K562 (cell line): ENCODE measurements at regions not wholly inside any gene's neighbourhood (a gene's known extent, or its start where the extent isn't known, plus 50 kb on each side); places are given as distances from the start of the nearest gene placed in this dataset.

Source experiments
- ATAC-seq: fragments of 200-7000 bp; cut with Tn5 transposase; 3 replicates; pipeline ENCODE4 v1.9.1; 2020; ENCODE audit warnings: moderate library complexity
- BruUV-seq: library from RNA; stranded (reverse); fragments of 400-500 nt; replicated peaks from 2 replicates; lab custom pipeline; 2021; lab: Mats Ljungman, UMichigan
- CTCF ChIA-PET: fragments of 300-600 bp; formaldehyde crosslinking; extraction: SDS; loops from one replicate; lab custom pipeline; 2021; ENCODE audit warnings: low intra/inter-chr PET ratio; lab: Yijun Ruan, JAX
- POLR2A ChIA-PET: fragments of 300-600, 350-650 bp; sonication (Branson Sonifier 250); formaldehyde crosslinking; extraction: SDS; loops from one replicate; lab custom pipeline; 2021; ENCODE audit warnings: antibody characterized with exemption, inconsistent platforms; lab: Yijun Ruan, JAX
- DNase-seq, 4 experiments: peaks; one replicate each; pipeline versions ENCODE4 v3.0.0 to v3.0.0-alpha.2; 2011 to 2018; ENCODE audit warnings: low spot score in 3 of 4, mixed read lengths in 3 of 4; ENCODE audit errors: extremely low read depth in 1 of 4
- FAIRE-seq: peaks from 2 replicates; lab custom pipeline; 2011; peaks lifted over from hg19 to GRCh38; lab: Jason Lieb, UNC
- H2AFZ ChIP-seq: 2 replicates; pipeline ENCODE4 v1.6.0; 2011; ENCODE audit warnings: low read depth, low read length, control low read depth, inconsistent platforms
- H3K27ac ChIP-seq: fragments of 200-600 bp; 3 replicates; pipeline ENCODE4 v1.8.0; 2011; ENCODE audit warnings: low read depth, mild to moderate bottlenecking, control low read depth, inconsistent platforms, low read length, moderate library complexity, mixed read lengths; ENCODE audit errors: extremely low read depth
- H3K27me3 ChIP-seq, 2 experiments: fragments of 300-600 bp in 1 of 2; 2 replicates in 1 of 2; 3 replicates in 1 of 2; pipeline versions ENCODE4 v1.6.0 to v1.8.0; 2011; ENCODE audit warnings: inconsistent platforms in 2 of 2, low read length in 2 of 2, mild to moderate bottlenecking in 1 of 2, mixed read lengths in 1 of 2, moderate library complexity in 1 of 2; ENCODE audit not compliant: control insufficient read depth in 2 of 2, insufficient read depth in 2 of 2
- H3K36me3 ChIP-seq: fragments of 300-600 bp; 3 replicates; pipeline ENCODE4 v1.8.0; 2011; ENCODE audit warnings: mild to moderate bottlenecking, low read length, inconsistent platforms; ENCODE audit not compliant: control insufficient read depth, insufficient read depth
- H3K4me1 ChIP-seq, 2 experiments: fragments of 200-600 bp in 1 of 2; replicated peaks in 1 of 2; 2 replicates in 1 of 2; 3 replicates in 1 of 2; pipeline versions ENCODE4 v1.5.1 to v1.8.0; 2011; ENCODE audit warnings: inconsistent platforms in 2 of 2, low read length in 2 of 2, mild to moderate bottlenecking in 1 of 2, mixed read lengths in 1 of 2, moderate library complexity in 1 of 2; ENCODE audit not compliant: control insufficient read depth in 2 of 2, insufficient read depth in 2 of 2
- H3K4me2 ChIP-seq: 2 replicates; pipeline ENCODE4 v1.6.1; 2011; ENCODE audit warnings: low read length, control low read depth, inconsistent platforms, mixed read lengths; ENCODE audit not compliant: insufficient read depth
- H3K4me3 ChIP-seq: fragments of 200-600 bp; sonication (generic), shearing (Covaris generic); 2 replicates; pipeline ENCODE4 v1.5.1; 2016; ENCODE audit warnings: control low read depth, inconsistent platforms
- H3K79me2 ChIP-seq: fragments of 200-600 bp; 3 replicates; pipeline ENCODE4 v1.8.0; 2011; ENCODE audit warnings: low read length, inconsistent platforms; ENCODE audit not compliant: control insufficient read depth, insufficient read depth
- H3K9ac ChIP-seq, 2 experiments: 2 replicates each; pipeline versions ENCODE4 v1.6.0 to v1.6.1; 2011; ENCODE audit warnings: low read depth in 2 of 2, low read length in 2 of 2, control low read depth in 1 of 2, inconsistent platforms in 1 of 2, mild to moderate bottlenecking in 1 of 2, mixed read lengths in 1 of 2; ENCODE audit not compliant: insufficient read depth in 1 of 2
- H3K9me1 ChIP-seq: one replicate; pipeline ENCODE4 v1.6.0; 2011; ENCODE audit warnings: inconsistent platforms, mild to moderate bottlenecking, low read length, moderate library complexity; ENCODE audit not compliant: control insufficient read depth, insufficient read depth
- H3K9me3 ChIP-seq: replicated peaks from 2 replicates; pipeline ENCODE4 v1.5.1; 2011; ENCODE audit warnings: low read depth, low read length, inconsistent platforms; ENCODE audit not compliant: control insufficient read depth, insufficient read depth
- H4K20me1 ChIP-seq: replicated peaks from 2 replicates; pipeline ENCODE4 v1.6.1; 2011; ENCODE audit warnings: low read length, inconsistent platforms, mixed read lengths; ENCODE audit not compliant: control insufficient read depth, insufficient read depth
- BRCA1 ChIP-seq, 2 experiments: fragments of 450-650 bp in 1 of 2; sonication (generic) in 1 of 2; formaldehyde crosslinking in 1 of 2; IDR thresholded peaks; 2 replicates each; pipeline versions ENCODE4 v1.5.0 to v1.6.1; 2017 to 2020; ENCODE audit warnings: mild to moderate bottlenecking in 1 of 2, missing genetic modification reagents in 1 of 2
- E2F8 ChIP-seq: fragments of 450-650 bp; IDR thresholded peaks from 2 replicates; pipeline ENCODE4 v1.7.1; 2018; ENCODE audit warnings: mild to moderate bottlenecking, low read depth; ENCODE audit not compliant: partially characterized antibody
- ELF2 ChIP-seq: fragments of 250-450 bp; sonication (Bioruptor Pico); IDR thresholded peaks from 2 replicates; pipeline ENCODE4 v1.5.0; 2021; ENCODE audit warnings: mild to moderate bottlenecking
- NCOA1 ChIP-seq: fragments of 450-650 bp; IDR thresholded peaks from 2 replicates; pipeline ENCODE4 v1.6.1; 2016; ENCODE audit warnings: low read depth
- PATZ1 ChIP-seq: fragments of 250-450 bp; sonication (Bioruptor Pico); IDR thresholded peaks from 2 replicates; pipeline ENCODE4 v1.5.0; 2020; ENCODE audit warnings: mild to moderate bottlenecking, borderline replicate concordance
- ZNF695 ChIP-seq: fragments of 450-650 bp; formaldehyde crosslinking; IDR thresholded peaks from 2 replicates; pipeline ENCODE4 v1.4.0; 2020; ENCODE audit warnings: mild to moderate bottlenecking, moderate library complexity
- WGBS: fragments of 100-300 bp; shearing (Covaris generic); methylation state at CpG from one replicate; pipeline ENCODE4 v1.1.6; 2016; ENCODE audit warnings: low coverage, mixed read lengths; ENCODE audit not compliant: insufficient coverage; ENCODE audit errors: missing lambda C conversion rate; 5-methylcytosine and 5-hydroxymethylcytosine counted together
- in situ Hi-C: fragments of 300-500 bp; cut with MboI; formaldehyde crosslinking; loops from 4 replicates; pipeline ENCODE4 v1.15.0; 2018; ENCODE audit warnings: inconsistent platforms, mixed read lengths
- intact Hi-C: fragments of 100-400 bp; cut with micrococcal nuclease; formaldehyde crosslinking; loops from 2 replicates; pipeline ENCODE4 v1.14.2; 2022

- no peak overlapping the region for H3K27ac ChIP-seq
- H3K4me3 ChIP-seq, result no peak overlapping the region
- FAIRE-seq, result no peak
- in situ Hi-C loops, result no loop called here
- no peak overlapping the region for H3K9ac ChIP-seq
- no peak overlapping the region for H2AFZ ChIP-seq
- intact Hi-C loops, result no loop called here
- H3K9me1 ChIP-seq, result no peaks in the 10 kb centered on the region
- ChIA-PET POLR2A (no interaction called here), CTCF (no interaction called here)
- no peaks in the 10 kb centered on the region for H3K9me3 ChIP-seq
- H3K27me3 ChIP-seq, result no peaks in the 10 kb centered on the region
- no peaks in the 10 kb centered on the region for H3K36me3 ChIP-seq
- H3K4me2 ChIP-seq, result no peak overlapping the region
- DNase-seq, result no peak
- no peak for ATAC-seq
- H4K20me1 ChIP-seq, result no peaks in the 10 kb centered on the region
- TF ChIP-seq E2F8, result no peak
- no peak for TF ChIP-seq ZNF695 (CRISPR knock-in tag)
- no peak for TF ChIP-seq BRCA1 (IDR thresholded peaks at IDR 0.05)
- TF ChIP-seq BRCA1 (CRISPR knock-in tag; IDR thresholded peaks at IDR 0.05), result no peak
- no peak for TF ChIP-seq ELF2 (CRISPR knock-in tag)
- TF ChIP-seq PATZ1, result no peak
- TF ChIP-seq NCOA1, result no peak
- WGBS, result 0% methylated on average over 9 of the region's 10 CpGs
- H3K79me2 ChIP-seq, result no peaks in the 10 kb centered on the region
- no peaks in the 10 kb centered on the region for H3K4me1 ChIP-seq
- no TSS peak for BruUV-seq
These were observed 148.3 kb upstream of the SOX14 start for GRCh38 chr3:137615659-137616418.
